GM12878 (cell line): ENCODE measurements at regions not wholly inside any gene's neighbourhood (a gene's known extent, or its start where the extent isn't known, plus 50 kb on each side); places are given as distances from the start of the nearest gene placed in this dataset.

ENCODE experiments used
- ATAC-seq: fragments of 200-7000 bp; cut with Tn5 transposase; 3 replicates; pipeline ENCODE4 v1.9.1; 2020; ENCODE audit warnings: mild to moderate bottlenecking, moderate library complexity
- BruUV-seq: library from RNA; stranded (reverse); fragments of 400-500 nt; replicated peaks from 2 replicates; lab custom pipeline; 2021; lab: Mats Ljungman, UMichigan
- CTCF ChIA-PET: fragments of 300-600 bp; sonication (Branson Sonifier 250); formaldehyde crosslinking; extraction: SDS; loops from one replicate; lab custom pipeline; 2021; ENCODE audit warnings: inconsistent platforms; lab: Yijun Ruan, JAX
- POLR2A ChIA-PET: fragments of 350-600 bp; formaldehyde crosslinking; extraction: SDS; loops from one replicate; lab custom pipeline; 2021; ENCODE audit warnings: inconsistent platforms; lab: Charles Lee
- RAD21 ChIA-PET: fragments of 300-600 bp; sonication (Branson Sonifier 250); formaldehyde crosslinking; loops from one replicate; lab custom pipeline; 2023; ENCODE audit warnings: antibody characterized with exemption; ENCODE audit not compliant: unreplicated experiment; lab: Charles Lee
- SMC1A ChIA-PET: fragments of 300-600 bp; sonication (Branson Sonifier 250); formaldehyde crosslinking; loops from one replicate; lab custom pipeline; 2023; ENCODE audit not compliant: unreplicated experiment, uncharacterized antibody; lab: Charles Lee
- DNase-seq: peaks from one replicate; pipeline ENCODE4 v3.0.0-alpha.2; 2011; ENCODE audit warnings: low read depth, low spot score
- FAIRE-seq: peaks from 3 replicates; lab custom pipeline; 2011; peaks lifted over from hg19 to GRCh38; lab: Jason Lieb, UNC
- H2AFZ ChIP-seq: 2 replicates; pipeline ENCODE4 v1.6.0; 2011; ENCODE audit warnings: low read depth, low read length, control low read depth; ENCODE audit not compliant: control insufficient read depth
- H3K27ac ChIP-seq: 2 replicates; pipeline ENCODE4 v1.5.1; 2011; ENCODE audit warnings: control low read depth; ENCODE audit not compliant: control insufficient read depth, insufficient read depth
- H3K27me3 ChIP-seq, 2 experiments: replicated peaks in 1 of 2; 2 replicates each; pipeline versions ENCODE4 v1.6.0 to v1.6.1; 2011; ENCODE audit warnings: low read length in 1 of 2; ENCODE audit not compliant: control insufficient read depth in 2 of 2, insufficient read depth in 2 of 2
- H3K36me3 ChIP-seq, 2 experiments: 2 replicates each; pipeline ENCODE4 v1.5.1; 2011; ENCODE audit warnings: low read length in 1 of 2; ENCODE audit not compliant: control insufficient read depth in 2 of 2, insufficient read depth in 2 of 2
- H3K4me1 ChIP-seq: 2 replicates; pipeline ENCODE4 v1.6.1; 2011; ENCODE audit warnings: mild to moderate bottlenecking, low read length, moderate library complexity, mixed read lengths; ENCODE audit not compliant: control insufficient read depth, insufficient read depth
- H3K4me2 ChIP-seq: 2 replicates; pipeline ENCODE4 v1.6.0; 2011; ENCODE audit warnings: control low read depth; ENCODE audit not compliant: control insufficient read depth, insufficient read depth
- H3K4me3 ChIP-seq: fragments of 200-600 bp; sonication (generic); 2 replicates; pipeline ENCODE4 v1.5.1; 2016
- H3K79me2 ChIP-seq: 2 replicates; pipeline ENCODE4 v1.6.0; 2011; ENCODE audit warnings: low read length; ENCODE audit not compliant: control insufficient read depth, insufficient read depth
- H3K9ac ChIP-seq: 2 replicates; pipeline ENCODE4 v1.8.0; 2011; ENCODE audit warnings: low read length, control low read depth, mixed read lengths; ENCODE audit not compliant: control insufficient read depth, insufficient read depth
- H3K9me3 ChIP-seq: replicated peaks from 3 replicates; pipeline ENCODE4 v1.5.1; 2011; ENCODE audit warnings: mild to moderate bottlenecking, low read length; ENCODE audit not compliant: control insufficient read depth, insufficient read depth
- H4K20me1 ChIP-seq: 2 replicates; pipeline ENCODE4 v1.6.0; 2011; ENCODE audit not compliant: control insufficient read depth, insufficient read depth
- HDAC6 ChIP-seq: fragments of 200-600 bp; sonication (generic); IDR thresholded peaks from one replicate; pipeline ENCODE4 v1.8.0; 2017; ENCODE audit warnings: antibody characterized with exemption; ENCODE audit not compliant: unreplicated experiment
- MLLT1 ChIP-seq: fragments of 450-650 bp; IDR thresholded peaks from 2 replicates; pipeline ENCODE4 v1.6.1; 2016; ENCODE audit warnings: mild to moderate bottlenecking
- NFYA ChIP-seq: IDR thresholded peaks from 2 replicates; pipeline ENCODE4 v1.6.1; 2011; ENCODE audit warnings: low read depth, mild to moderate bottlenecking, low read length, improper control_type of control experiment, borderline replicate concordance
- POLR2AphosphoS2 ChIP-seq: IDR thresholded peaks from 2 replicates; pipeline ENCODE4 v1.6.1; 2011; ENCODE audit warnings: low read depth, mild to moderate bottlenecking, low read length, improper control_type of control experiment, moderate library complexity
- TCF3 ChIP-seq: IDR thresholded peaks from 2 replicates; pipeline ENCODE4 v1.6.1; 2012; ENCODE audit warnings: low read depth, mild to moderate bottlenecking, low read length, borderline replicate concordance; ENCODE audit not compliant: insufficient read depth
- TCF7 ChIP-seq: IDR thresholded peaks from 2 replicates; pipeline ENCODE4 v1.6.1; 2014; ENCODE audit warnings: antibody characterized with exemption, borderline replicate concordance
- YY1 ChIP-seq: IDR thresholded peaks from 2 replicates; pipeline ENCODE4 v1.6.1; 2011; ENCODE audit warnings: low read depth, mild to moderate bottlenecking, low read length
- ZBED1 ChIP-seq: IDR thresholded peaks from 2 replicates; pipeline ENCODE4 v1.6.1; 2016; ENCODE audit warnings: borderline replicate concordance
- ZNF592 ChIP-seq: fragments of 450-650 bp; IDR thresholded peaks from 2 replicates; pipeline ENCODE4 v1.6.1; 2017; ENCODE audit warnings: mild to moderate bottlenecking, moderate library complexity
- ZSCAN29 ChIP-seq: fragments of 450-650 bp; IDR thresholded peaks from 2 replicates; pipeline ENCODE4 v1.6.1; 2017; ENCODE audit warnings: mild to moderate bottlenecking, moderate library complexity
- WGBS: methylation state at CpG from one replicate; pipeline ENCODE4 v1.1.6; 2016; ENCODE audit warnings: low lambda C conversion rate; ENCODE audit not compliant: insufficient replicate concordance, insufficient coverage; ENCODE audit errors: missing lambda C conversion rate; 5-methylcytosine and 5-hydroxymethylcytosine counted together
- in situ Hi-C: fragments of 300-500 bp; cut with MboI; formaldehyde crosslinking; loops from 9 replicates; pipeline ENCODE4 v1.14.3; 2018; ENCODE audit warnings: mixed read lengths
- intact Hi-C: fragments of 100-400 bp; cut with micrococcal nuclease; formaldehyde crosslinking; loops from one replicate; pipeline ENCODE4 v1.14.2; 2022; ENCODE audit not compliant: unreplicated experiment
- TF ChIP-seq, protein P1 (sequence below): fragments of 450-650 bp; formaldehyde crosslinking; IDR thresholded peaks from 2 replicates; pipeline ENCODE4 v1.4.0; 2022; ENCODE audit warnings: mild to moderate bottlenecking, moderate library complexity

- TF ChIP-seq ZSCAN29 (no peak), MLLT1 (no peak), NFYA (no peak), POLR2AphosphoS2 (no peak), TCF7 (no peak), HDAC6 (no peak), ZNF592 (no peak), YY1 (no peak), TCF3 (no peak), ZBED1 (no peak)
- TF ChIP-seq, protein P1, sequence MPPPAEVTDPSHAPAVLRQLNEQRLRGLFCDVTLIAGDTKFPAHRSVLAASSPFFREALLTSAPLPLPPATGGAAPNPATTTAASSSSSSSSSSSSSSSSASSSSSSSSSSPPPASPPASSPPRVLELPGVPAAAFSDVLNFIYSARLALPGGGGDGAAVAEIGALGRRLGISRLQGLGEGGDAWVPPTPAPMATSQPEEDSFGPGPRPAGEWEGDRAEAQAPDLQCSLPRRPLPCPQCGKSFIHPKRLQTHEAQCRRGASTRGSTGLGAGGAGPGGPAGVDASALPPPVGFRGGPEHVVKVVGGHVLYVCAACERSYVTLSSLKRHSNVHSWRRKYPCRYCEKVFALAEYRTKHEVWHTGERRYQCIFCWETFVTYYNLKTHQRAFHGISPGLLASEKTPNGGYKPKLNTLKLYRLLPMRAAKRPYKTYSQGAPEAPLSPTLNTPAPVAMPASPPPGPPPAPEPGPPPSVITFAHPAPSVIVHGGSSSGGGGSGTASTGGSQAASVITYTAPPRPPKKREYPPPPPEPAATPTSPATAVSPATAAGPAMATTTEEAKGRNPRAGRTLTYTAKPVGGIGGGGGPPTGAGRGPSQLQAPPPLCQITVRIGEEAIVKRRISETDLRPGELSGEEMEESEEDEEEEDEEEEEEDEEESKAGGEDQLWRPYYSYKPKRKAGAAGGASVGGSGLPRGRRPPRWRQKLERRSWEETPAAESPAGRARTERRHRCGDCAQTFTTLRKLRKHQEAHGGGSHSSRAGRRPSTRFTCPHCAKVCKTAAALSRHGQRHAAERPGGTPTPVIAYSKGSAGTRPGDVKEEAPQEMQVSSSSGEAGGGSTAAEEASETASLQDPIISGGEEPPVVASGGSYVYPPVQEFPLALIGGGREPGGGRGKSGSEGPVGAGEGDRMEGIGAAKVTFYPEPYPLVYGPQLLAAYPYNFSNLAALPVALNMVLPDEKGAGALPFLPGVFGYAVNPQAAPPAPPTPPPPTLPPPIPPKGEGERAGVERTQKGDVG (CRISPR knock-in tag): no peak
- TF ChIP-seq, all 136 proteins: peak for 0
- DNase-seq (no peak), ATAC-seq (no peak), FAIRE-seq (no peak)
- Histone ChIP-seq H3K79me2 (no peaks in the 10 kb centered on the region), H3K36me3 (no peaks in the 10 kb centered on the region), H3K4me2 (no peak overlapping the region), H2AFZ (no peak overlapping the region), H3K27ac (no peak overlapping the region), H4K20me1 (no peaks in the 10 kb centered on the region), H3K4me1 (no peaks in the 10 kb centered on the region), H3K4me3 (no peak overlapping the region), H3K9ac (no peak overlapping the region), H3K9me3 (no peaks in the 10 kb centered on the region), H3K27me3 (no peaks in the 10 kb centered on the region)
- CTCF ChIA-PET: no interaction called here
- no TSS peak for BruUV-seq
- 4% methylated on average over 1 of the region's 1 CpG for WGBS
- RAD21 ChIA-PET: no interaction called here
- POLR2A ChIA-PET: no interaction called here
- in situ Hi-C loops: no loop called here
- intact Hi-C loops: no loop called here
- SMC1A ChIA-PET: no interaction called here
These were observed 473.7 kb upstream of the RPS6KA3 start for GRCh38 chrX:20740443-20740842.
